Forelimb muscle (tissue), 1 donor: ENCODE measurements at regions not wholly inside any gene's neighbourhood (a gene's known extent, or its start where the extent isn't known, plus 50 kb on each side); places are given as distances from the start of the nearest gene placed in this dataset.
"Not testable (repeated sequence)": the region's sequence is repeated elsewhere in the genome, so short reads cannot be mapped to it uniquely, and the experiment has no call there.

Experiments used
- DNase-seq: peaks from one replicate; pipeline ENCODE4 v3.0.0-alpha.2; 2013; ENCODE audit warnings: low read depth

DNA sequence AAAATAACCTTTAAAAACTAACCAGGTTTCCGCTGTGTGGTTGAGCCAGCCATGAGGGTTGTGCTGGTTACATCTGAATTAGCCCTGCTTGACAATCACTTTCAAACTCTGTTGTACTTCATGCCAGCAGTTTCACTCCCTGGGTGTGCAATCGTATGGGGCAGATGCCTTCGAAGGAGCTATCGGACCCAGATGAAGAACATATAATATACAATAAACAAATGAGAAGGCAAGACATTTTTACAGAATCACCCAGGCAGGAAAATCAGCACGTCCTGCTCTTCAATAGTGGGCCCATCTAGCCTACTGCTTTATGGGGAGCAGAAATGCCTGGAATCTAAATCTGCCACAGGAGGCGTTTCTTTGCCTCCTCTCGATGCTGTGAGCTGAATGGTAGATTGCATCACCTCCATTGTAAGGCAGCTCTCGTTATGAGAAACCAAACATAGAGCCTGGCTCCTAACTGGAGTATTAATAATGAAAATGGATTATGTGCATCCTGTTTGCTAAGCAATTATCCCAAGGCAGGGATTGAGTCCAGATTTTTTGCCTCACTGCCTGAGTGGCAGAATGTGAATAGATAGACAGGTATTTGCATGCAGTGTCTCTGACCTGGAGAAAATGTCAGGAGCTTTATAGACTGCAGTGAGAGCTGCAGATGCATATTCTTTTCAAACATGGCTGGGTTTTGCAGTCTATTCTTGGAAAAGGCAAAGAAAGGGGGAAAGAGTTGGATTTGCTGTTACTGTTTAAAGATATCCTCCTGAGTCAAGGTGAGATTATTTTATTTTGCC is 143.3 kb upstream of the SMARCA2 start:
- no peak for DNase-seq

DNA sequence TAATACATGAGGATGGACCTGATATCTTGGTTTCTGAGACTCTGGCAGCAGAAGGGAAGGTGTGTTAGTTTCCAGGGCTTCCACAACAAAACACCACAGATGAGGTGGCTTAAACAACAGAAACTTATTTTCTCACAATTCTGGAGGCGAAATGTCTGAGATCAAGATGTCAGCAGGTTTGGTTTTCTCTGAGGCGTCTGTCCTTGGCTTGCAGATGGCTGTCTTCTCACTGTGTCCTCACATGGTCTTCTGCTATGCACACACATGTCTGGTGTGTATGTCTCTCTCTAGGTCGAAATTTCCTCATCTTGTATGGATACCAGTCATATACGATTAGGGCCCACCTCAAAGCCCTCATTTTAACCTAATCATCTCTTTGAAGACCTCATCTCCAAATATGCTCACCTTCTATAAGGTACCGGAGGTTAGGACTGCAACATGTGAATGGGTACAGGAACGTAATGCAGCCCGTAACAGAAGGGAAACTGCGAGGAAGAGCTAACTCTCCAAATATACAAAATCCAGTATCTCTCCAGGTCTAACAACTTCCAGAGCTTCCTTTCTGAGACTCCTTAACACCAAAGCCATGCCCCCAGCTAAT is 139.8 kb upstream of the SMARCA2 start:
- no peak for DNase-seq

DNA sequence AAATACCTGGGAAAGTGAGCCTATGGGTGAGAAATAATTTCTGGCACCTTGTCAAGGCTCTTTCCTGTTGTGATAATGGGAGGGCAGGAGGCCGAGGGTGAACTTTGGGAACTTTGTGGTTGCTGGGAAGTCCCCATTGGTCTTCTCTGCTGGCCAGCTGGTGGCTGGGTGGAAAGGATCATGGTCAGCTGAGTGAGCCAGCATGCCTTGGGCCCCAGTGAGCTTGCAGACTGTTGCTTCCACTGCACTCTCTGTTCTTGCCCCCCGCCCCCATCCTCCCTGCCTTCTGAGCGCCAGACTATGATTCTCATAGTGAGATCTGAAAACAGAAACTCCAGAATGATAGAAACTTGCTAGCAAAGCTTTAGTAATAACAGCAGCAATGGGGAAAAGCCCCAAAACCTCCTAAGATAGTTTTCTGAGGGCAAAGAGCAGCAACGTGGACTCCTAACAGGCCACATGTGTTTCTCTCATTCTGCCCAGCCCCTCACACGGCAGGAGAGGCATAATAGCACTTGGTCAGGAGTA is 139.2 kb upstream of the SMARCA2 start:
- no peak for DNase-seq

DNA sequence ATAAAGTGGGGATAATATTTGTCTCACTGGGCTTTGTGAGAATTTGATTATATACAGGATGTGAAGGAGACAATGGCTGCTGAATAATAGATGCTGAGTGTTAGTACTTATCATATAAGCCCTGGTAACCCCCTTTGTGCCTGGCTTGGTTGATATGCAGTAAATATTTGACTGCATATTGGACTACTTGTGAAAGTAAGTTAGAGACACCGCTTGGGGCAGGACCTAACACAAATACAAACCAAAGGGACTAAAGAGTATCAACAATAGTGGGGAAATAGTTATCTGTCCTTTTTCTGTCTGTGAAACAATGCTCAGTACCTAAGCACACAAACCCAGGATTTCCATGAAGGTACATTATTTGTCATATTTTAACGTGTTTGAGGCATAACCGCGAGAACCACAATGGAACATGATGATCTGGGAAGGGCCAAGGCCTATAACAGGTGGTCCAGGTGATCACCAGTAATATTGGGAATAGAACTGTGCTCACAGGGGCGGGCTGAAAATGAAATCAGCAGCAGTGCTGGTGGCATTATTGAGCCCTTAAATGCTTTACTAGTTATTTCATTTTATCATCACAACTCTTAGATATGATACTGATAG is 138.2 kb upstream of the SMARCA2 start:
- DNase-seq: no peak

DNA sequence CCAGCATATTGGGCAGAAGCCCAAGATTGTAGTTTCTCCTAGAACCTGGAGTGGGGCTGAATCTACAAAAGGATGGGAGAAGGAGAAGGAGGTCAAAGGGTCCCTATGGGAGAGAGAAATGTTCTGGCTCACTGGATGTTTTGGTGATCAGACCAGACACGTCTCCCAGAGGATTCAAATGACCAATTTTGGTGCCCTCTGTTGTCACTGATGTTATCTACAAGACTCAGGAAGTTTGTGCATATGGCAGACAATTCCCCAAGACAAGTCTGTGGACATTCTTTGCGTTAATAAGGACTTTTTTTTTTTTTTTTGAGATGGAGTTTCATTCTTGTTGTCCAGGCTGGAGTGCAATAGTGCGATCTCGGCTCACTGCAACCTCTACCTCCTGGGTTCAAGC is 137.2 kb upstream of the SMARCA2 start:
- DNase-seq: no peak

DNA sequence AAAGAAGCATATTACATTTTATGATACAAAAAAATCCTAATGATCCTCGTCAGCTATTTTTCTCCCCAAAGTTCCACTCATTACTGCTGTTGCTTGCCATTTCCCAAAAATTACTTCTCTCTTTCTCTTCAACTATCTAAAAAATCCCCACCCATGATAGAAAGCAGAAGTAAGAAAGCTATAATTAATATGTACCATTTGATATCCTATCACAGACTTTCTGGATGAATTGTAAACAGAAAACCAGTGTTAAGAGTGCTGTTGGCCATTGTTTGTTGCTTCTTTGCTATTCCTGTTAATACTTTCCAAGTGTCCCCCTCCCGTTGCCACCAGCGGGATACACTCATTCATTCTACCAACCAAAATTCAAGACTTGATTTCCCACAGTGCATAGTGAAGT is 136.3 kb upstream of the SMARCA2 start:
- no peak for DNase-seq

DNA sequence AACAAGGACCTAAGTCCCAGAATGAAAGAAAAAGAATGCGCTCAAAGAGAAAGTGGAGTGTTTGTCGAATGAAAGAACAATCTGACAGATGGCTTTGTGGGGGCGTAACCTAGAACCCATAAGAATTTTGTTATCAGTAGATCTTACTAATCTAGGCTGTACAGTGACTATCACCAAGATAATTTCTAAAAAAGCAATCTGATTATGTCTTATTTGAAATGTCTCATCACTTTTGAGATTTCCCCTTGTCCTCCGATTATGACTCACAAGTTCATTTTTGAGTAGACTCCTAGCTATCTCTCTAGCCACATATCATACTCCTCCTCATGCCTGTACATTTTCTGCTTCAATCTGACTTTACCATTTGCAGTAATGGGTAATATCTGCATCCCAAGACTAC is 135.6 kb upstream of the SMARCA2 start:
- no peak for DNase-seq

DNA sequence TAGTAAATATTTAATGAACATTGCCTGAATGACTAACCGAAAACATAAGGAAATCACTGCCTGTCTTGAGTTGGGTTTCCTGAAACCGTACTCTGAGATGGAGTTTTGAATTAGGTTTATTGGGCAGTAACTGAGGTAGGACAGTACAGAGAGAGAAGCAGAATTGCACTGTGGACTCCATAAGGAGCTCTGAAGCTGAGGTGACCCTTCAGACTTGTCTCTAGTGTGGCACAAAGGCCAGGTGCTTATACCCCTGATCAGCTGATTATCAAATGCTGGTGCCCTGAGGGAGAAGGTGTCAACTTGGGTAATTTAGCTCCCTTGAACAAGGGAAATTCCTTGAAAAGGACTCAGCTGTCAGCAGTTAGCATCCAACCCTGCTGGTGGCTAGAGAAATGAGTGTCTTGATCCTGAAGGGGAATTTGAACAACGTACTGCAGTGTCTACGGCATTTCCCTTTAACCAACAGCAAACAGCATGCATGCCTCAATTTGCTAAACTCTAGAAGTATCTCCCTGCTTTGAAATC is 135.0 kb upstream of the SMARCA2 start:
- DNase-seq: no peak

DNA sequence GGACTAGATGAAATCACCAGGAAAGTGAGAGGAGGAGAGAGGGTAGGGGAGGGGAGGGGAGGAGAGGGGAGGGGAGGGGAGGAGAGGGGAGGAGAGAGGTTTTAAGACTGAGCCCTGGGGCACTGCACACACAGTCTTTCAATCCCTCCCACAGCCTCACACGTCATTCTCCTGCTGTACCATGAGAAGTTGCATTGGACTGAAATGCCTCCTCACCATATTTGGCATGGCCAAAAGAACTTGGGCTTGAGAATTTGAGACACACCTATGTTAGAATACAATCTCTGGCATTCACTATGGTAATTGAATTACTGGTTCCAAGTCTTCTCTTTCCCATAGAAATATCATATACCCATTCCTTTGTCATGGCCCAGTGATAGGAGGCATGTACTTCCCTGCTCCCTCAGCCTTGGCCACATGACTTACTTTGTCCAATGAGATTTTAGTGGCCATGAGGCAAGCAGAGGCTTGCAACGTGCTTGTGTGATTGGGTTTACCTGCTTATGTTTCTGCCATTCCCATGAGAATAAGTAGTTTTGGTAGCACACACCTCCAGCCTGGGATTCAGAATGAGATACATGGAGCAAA is 133.3 kb upstream of the SMARCA2 start:
- no peak for DNase-seq

DNA sequence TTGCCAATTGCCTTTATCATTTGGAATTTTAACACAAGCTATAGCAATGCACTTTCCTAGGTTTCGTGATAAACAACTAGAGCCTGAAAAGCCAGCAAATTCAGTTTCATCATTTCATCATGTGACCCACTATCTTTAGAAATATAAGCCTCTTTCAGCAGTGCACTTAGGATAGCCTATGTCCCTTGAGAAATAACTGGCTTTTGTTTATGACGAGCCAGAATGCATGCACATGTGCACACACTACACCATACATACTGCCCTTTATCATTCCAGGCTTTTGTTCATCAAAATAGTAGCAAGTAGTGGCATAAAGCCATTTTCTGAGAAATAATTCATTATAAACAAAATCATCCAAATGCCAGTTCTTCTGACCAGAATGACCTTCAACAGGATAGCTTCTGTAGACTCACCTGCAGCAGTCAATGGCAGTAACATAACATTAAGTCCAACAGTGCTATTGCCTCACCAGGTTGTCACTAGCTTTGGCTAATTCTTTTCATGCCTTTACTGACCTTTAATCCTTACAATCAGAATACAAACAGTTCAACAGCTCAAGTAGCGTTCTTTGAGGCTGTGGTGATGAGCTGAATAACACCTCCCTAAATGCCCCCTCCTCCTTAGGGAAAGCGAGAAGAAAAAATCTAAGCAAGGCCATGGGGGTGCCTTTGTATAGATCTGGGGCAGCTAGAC is 132.3 kb upstream of the SMARCA2 start:
- DNase-seq: no peak

DNA sequence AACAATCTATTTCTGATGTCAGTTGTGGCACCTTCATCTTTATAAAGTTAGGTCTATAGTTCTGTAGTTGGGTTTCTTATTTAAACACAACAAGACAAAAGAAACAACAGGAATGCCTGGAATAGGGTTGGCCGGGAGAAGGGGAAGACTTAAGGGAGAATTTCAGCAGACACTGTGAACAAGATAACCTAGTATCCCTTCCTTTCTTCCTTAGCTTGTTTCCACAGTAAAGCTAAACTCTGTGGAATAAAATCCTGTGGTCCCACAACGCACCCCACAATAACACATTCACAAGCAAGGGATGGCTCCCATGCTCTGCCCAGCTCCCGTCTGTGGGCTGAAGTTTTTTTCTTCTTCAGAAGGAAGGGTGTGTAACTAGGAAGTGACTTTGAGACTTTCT is 124.9 kb upstream of the SMARCA2 start:
- DNase-seq: no peak

DNA sequence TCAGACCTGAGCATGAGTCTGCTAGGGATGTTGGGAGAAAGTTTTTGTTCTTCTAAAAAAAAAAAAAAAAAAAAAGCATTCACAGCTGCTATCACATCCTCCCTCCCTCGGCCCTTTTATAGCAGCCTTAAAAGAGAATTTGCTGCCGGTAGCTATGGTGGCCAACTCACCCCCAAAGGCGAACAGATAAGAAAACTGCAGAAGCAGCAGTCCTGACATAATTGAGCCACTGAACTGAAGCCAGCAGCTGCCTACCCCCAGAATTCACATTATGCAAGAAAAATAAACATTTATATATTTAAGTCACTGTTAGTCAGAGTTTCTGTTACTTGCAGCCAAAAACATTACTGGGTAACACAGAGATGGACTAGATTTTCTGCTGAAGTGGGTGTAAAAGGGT is 124.3 kb upstream of the SMARCA2 start:
- no peak for DNase-seq

DNA sequence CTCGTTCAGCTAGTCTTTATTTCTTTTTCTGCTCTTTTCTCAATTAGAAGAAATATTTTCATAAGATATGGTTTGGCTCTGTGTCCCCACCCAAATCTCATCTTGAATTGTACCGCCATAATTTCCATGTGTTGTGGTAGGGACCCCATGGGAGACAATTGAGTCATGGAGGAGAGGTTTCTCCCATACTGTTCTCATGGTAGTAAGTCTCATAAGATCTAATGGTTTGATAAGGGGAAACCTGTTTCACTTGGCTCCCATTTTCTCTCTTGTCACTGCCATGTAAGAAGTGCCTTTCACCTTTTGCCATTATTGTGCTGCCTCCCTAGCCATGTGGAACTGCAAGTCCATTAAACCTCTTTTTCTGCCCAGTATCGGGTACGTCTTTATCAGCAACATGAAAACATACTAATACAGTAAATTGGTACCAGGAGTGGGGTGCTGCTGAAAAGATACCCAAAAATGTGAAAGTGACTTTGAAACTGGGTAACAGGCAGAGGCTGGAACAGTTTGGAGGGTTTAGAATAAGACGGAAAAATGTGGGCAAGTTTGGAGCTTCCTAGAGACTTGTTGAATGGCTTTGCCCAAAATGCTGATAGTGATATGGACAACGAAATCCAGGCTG is 112.0 kb upstream of the SMARCA2 start:
- not testable (repeated sequence) for DNase-seq

DNA sequence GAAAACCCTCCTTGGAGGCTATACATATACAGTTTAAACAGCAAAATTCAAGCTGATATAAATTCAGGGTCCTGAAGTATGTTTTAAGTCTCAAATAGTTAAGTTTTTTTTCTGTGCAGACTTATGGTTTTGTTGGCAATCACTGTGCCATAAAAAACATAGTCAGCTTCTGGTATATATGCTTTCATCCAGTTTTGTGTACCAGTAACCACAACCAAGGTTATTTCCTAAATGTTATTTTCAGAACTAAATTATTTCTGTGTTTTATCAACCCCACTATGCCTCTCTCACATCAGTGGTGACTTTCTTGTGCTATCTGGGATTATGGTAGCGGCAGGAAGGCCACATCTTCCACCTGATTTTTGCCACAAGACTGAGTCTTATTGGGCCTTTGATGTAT is 107.7 kb upstream of the SMARCA2 start:
- DNase-seq: no peak

DNA sequence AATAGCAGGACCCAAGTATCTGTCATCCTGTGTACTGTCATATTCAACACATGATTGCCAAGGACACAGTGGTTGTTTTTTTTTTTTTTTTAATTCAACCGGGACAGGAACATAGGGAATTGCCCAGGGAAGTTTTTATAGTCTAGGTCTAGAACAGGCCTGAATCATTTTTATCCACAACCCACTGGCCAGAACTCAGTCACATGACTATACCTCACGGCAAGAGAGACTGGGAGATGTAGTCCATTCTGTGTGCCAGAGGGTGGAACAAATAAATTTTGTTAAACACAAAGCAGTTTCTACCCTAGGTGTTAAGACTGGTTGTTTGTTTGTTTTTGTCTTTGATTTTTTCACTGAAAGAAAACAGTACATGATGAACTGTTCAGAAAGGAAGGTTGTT is 105.8 kb upstream of the SMARCA2 start:
- no peak for DNase-seq

DNA sequence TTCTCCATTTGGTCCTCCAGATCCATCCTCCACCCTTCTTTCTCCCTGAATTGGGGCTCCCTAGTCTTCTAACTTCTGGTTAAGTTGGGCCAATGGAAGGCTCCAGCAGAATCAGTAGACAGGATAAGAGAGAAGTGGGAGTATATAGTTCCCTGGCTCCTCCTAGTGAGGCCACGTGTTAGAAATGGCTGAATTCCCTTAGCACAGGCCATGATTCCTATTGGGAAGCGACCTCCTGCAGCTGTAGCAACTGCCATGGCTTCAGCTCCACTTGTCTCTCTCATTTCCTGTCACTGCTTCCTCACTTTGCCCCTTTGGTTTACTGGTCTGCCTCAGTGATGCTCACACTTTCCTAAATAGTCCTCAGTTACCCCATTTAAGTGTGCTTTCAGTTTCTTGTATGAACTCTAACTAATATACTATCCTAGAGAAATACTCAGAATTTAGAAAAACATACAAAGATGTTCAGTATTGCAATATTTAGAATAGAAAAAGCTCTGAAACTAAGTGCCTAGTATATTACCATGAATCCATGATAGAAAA is 104.8 kb upstream of the SMARCA2 start:
- no peak for DNase-seq

DNA sequence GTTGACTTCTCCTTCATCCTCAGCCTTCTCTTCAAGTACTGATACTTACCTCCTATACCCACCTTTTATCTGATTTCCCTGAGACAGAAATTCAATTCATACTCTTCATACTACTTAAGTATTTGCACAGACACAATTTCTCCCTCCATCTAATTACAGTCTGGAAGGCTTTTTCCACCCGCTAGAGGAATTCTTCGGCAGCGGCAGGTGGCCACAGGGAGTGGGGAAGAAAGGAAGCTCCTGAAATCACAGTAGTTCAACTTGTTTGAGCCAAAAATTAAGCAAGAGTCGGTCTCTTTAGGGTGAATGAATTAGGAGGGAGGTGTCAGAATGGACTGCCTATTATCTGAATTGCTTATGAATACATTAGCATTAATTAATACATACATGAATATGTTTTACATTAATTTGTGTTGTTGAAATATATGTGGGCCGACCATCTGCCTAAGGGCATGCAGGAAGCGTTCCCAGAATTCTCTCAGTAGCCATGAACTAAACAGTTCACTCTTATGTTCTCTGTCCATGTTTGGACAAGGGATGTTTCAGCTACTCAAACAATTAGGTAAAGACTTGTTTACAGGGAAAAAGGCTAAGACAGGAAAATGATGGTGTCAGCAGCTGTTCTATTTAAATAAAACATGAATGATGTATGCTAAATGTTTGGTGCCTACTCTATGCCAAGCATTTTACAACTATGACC is 101.4 kb upstream of the SMARCA2 start:
- no peak for DNase-seq

DNA sequence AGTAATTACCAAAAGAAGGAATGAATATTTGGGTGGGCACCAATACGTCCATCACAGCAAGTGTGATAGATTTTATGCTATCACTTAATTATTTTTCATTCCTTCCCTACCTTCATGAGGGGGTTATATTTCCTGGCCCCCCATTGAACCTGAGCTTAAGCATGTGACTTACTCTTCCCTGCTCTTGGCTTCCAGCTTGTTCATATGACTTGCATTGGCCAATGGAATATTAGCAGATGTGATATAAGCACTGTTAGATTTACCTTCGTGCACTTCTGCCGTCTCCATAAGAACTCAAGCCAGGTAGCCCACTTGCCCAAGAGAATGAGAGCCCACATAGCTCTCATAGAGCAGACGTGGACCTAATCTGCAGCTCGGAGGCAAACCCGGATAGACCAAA is 99.1 kb upstream of the SMARCA2 start:
- no peak for DNase-seq

DNA sequence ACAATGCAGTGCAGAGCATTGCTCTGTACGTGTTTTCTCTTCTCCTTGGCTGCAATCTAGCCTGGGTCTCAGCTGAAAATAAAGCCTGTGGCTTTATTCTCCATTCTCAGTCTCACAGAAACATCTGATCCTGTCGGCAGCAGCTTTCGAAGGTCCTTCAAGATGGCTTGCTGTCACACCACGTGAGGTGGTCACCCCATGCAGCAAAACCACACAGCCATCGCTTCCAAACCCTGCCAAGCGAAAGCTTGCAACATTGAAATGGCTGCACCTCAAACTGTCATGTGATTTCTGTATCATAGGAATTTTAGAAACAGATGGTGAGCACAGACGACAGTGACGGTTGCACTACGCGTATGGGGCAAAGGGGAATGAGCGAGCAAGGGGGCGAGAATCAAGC is 98.5 kb upstream of the SMARCA2 start:
- DNase-seq: no peak

DNA sequence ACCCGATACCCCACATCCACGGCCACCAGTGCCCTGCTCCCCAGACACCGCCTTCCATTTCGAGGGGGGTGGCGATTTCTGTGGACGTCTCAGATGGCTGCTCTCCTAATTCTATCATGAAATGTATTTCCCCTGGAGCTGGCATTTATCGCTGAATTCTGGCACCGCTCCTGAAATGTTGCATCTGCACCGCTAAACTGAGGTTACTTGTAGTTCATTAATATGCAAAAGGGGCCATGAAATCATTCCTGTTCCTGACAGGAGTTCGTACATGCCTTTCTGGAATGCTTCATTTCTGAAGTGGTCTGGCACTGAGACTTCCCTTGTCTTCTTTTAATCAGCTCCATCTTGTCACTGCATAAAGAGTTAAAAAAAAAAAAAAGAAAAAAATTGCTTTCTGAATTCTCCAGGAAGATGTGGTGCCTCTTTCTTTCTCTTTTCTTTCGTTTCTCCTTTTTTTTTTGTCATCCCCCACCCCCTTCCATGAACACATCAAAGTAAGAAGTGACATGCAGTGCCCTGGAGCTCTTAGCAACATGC is 97.7 kb upstream of the SMARCA2 start:
- DNase-seq: no peak
